Stimulated activated CD4-positive, alpha-beta T cell treated with anti-CD3 and anti-CD28 coated beads, Interleukin-2, amount 100 ng/mL, for 48 hours (primary cell): ENCODE measurements at regions not wholly inside any gene's neighbourhood (a gene's known extent, or its start where the extent isn't known, plus 50 kb on each side); places are given as distances from the start of the nearest gene placed in this dataset.

ENCODE experiments used
- DNase-seq, 2 donors: peaks; one replicate each; pipeline ENCODE4 v3.0.0-alpha.2; 2020

- DNase-seq = no peak
These were observed 197.1 kb downstream of the TOMM20 start for GRCh38 chr1:234931404-234931973.

GRCh38 chr1:234929369-234929768 is 199.3 kb downstream of the TOMM20 start:
- no peak for DNase-seq

GRCh38 chr1:234928642-234929041 is 200.0 kb downstream of the TOMM20 start:
- DNase-seq = no peak

GRCh38 chr1:234927971-234928640 is 200.5 kb downstream of the TOMM20 start:
- no peak for DNase-seq

- no peak for DNase-seq
These were observed 201.2 kb downstream of the TOMM20 start for GRCh38 chr1:234927312-234927970.

- peak in 1 of 2 donors; percentile 33 for DNase-seq
These were observed 201.9 kb downstream of the TOMM20 start for GRCh38 chr1:234926559-234927311.

GRCh38 chr1:234926264-234926558 is 202.4 kb downstream of the TOMM20 start:
- no peak for DNase-seq

GRCh38 chr1:234925440-234926263 is 203.0 kb downstream of the TOMM20 start:
- DNase-seq = no peak

- no peak for DNase-seq
These were observed 203.9 kb downstream of the TOMM20 start for GRCh38 chr1:234924450-234925355.

- DNase-seq = no peak
These were observed 205.0 kb downstream of the TOMM20 start for GRCh38 chr1:234923626-234924025.

GRCh38 chr1:234922987-234923386 is 205.7 kb downstream of the TOMM20 start:
- no peak for DNase-seq

GRCh38 chr1:234921266-234922062 is 207.2 kb downstream of the TOMM20 start:
- DNase-seq = no peak

- DNase-seq = no peak
These were observed 207.8 kb downstream of the TOMM20 start for GRCh38 chr1:234920843-234921140.

GRCh38 chr1:234920136-234920842 is 208.3 kb downstream of the TOMM20 start:
- DNase-seq = no peak

- DNase-seq = no peak
These were observed 209.5 kb downstream of the TOMM20 start for GRCh38 chr1:234918961-234919761.

- no peak for DNase-seq
These were observed 210.3 kb downstream of the TOMM20 start for GRCh38 chr1:234918181-234918841.

GRCh38 chr1:234917495-234918180 is 211.0 kb downstream of the TOMM20 start:
- no peak for DNase-seq

GRCh38 chr1:234916840-234917239 is 211.8 kb downstream of the TOMM20 start:
- DNase-seq = no peak
